Stimulated activated CD4-positive, alpha-beta T cell treated with anti-CD3 and anti-CD28 coated beads, Interleukin-15, amount 100 ng/mL, for 24 hours (primary cell): ENCODE measurements at regions not wholly inside any gene's neighbourhood (a gene's known extent, or its start where the extent isn't known, plus 50 kb on each side); places are given as distances from the start of the nearest gene placed in this dataset.

Experiments
- DNase-seq: peaks from one replicate; pipeline ENCODE4 v3.0.0-alpha.2; 2020

DNA sequence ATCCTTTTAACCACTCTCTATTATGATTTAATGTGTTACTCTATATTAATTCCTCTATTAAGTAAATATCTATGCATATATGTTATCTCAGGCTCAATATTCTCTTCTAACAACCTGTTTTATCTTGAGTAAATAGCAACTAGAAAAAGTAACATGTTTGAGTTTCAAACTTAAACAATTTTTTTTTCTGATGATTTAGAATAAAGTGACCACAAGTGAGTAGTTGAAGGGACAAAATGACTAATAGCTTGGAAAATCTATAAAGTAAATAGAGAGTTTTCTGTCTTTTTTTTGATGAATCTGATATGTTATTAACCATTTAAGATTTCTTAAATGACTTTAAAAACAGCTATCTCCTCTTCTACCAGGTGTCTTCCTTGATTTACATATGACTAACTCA, 483.8 kb downstream of the TFEC start:
- no peak for DNase-seq

DNA sequence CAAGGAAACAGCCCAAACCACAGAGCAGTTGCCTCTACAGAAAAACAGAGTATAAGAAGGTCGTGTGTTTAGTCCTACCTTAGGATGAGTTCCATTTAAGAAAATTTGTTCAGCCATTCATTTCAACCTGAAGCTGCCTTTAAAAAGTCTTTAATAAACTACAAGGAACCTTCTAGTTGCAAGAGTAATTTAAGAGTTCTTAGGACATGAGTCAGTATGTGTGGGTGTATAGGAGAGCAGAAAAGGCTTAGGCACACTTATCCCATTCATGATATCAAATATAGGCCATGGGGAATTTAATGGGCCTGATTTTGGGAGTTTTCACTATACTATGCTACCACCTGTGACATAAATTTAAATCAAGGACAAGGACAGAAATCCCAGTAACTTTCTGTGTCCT, 496.8 kb downstream of the TFEC start:
- DNase-seq = no peak

DNA sequence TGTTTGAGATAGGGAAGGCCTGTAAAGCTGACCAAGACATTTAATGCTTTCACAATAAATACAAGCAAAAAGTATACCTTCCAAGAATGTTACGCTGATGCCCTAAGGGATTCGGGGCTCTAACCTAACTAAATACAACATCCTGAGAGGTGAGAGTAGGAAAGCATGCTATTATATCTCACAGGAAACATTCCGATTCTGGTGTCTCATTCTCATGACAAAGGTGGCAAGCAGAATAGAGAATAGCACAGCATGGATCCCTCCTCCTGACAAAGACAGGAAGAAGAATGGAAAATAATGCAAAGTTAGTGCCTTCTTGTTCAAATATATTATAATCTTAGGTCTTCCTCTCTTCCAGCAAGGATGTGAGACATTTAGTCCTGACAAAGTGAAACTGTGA, 504.3 kb downstream of the TFEC start:
- no peak for DNase-seq

DNA sequence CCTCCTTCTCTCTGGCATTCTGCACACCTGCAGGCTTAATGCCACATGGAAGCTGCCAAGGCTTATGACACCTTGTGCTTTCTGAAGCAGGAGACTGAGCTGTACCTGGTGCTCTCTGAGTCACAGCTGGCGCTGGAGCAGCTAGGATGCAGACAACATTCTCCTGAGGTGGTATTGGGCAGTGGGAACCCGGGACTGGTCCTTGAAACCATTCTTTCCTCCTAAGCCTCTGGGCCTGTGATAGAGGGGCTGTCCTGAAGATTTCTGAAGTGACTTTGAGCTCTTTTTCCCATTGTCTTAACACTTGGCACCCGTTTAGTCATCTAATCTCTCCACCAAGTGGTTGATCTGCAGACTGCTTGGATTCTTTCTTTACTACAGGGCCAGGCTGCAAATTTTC, 508.4 kb downstream of the TFEC start:
- no peak for DNase-seq

DNA sequence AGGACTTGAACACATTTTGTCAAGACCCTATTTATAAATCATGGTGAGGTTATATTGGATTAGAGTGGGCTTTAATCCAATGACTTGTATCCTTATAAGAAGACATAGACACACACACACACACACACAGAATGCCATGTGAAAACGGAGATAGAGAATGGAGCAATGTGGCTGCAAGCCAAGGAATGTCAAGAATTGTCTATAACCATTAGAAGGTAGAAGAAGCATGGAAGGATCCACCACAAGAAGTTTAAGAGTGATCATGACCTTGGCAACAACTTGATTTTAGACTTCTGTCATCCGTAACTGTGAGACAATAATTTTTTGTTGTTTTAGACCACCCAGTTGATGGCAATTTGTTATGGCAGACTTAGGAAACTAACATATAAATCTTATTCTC, 514.2 kb downstream of the TFEC start:
- no peak for DNase-seq

DNA sequence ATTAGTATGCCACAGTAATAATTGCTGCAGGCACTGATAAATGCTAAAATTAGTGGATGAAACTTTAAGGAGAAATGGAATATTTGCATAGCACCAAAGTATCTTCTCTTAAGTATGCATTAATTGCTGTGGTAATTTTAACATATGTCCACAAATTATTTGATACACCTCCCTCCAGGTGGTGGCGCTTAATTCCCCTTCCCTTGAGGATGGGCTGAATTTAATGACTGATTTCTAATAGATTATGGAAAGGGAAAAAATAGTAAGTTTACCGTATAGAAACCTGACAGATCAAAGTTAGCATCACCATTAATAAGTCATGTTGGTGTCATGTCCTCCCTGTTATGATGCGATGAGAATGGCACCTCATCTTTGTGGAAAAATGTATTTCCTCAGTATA, 519.2 kb downstream of the TFEC start:
- no peak for DNase-seq

DNA sequence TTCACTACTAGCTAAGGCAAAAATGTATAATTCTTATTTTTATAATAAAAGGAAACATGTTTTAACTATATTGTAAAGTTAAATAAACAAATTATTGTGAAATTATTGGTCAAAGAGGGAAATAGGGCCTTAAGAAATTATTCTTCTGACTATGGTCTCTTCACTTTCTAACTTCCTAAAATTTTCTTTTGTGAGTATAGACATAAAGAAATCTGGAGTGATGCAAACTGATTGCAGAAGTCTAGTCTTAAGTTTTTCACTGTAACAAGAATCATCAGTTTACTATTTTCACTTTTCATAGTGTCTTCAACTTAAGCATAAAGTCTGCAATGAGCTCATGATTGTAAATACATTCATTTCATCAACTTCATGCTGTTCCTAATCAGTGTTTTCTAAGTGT, 525.4 kb downstream of the TFEC start:
- no peak for DNase-seq

DNA sequence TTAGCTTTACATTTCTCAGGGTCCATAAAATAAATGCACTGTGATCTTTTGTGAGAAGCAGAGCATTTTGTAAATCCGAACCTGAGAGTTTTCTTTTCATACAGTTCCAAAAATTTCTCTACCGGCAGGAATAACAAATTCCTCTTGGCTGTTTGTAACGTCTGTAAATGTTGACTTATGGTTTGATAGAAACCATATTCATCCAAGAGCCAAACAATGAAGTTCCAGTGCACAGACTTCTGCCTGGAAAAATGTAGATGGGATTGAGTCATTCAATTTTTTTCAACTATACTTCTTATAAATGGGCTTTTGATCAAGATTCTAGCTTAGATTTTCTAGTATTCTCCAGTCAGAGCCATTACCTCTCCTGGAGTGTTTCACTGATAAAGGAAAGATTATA, 530.6 kb downstream of the TFEC start:
- no peak for DNase-seq

DNA sequence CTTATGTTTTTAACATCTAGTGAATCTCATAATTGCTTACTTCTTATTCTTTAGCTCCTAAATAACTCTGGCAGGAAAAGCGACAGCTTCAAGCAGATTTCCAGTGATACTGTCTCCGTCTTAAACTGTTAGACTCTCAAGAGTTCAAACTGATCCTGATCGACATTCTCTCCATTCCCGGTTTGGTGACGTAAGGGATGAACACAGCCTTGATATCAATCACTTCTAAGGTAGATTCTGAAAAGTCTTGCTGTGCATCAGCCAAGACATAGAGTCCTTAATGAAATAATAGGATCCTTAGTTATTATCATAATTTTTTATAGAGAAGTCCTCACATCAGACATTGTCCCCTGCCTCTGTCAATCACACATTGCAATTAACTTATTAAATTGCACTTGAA, 534.6 kb downstream of the TFEC start:
- DNase-seq = no peak

DNA sequence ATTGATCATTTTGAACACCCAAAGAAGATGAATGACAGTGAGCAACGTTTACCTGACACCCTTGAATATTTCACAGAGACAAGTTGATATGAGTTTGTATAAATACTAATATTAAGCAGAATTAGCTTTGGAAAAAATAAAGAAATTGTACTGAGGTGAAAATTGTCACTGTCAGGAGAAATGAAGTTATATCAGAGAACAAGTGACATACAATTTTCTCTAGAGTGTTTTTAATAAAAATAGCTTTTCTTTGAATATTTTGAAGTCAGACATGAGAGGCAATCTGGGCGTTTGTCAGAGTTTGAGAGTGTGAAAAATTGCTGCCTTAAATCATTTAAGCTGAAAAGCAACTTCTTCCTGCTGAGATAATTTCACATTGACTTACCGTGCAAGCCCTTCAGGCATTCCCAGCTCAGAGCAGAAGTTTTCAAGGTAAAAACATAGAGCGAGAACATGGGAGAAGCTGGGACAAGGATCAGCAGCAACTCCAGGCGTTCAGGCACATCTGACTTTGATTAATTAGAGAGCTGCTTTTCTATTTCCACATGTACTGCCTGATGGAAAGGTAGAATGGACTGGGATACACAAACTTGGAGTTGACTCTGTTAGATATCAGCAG, 535.9 kb downstream of the TFEC start:
- DNase-seq = no peak

DNA sequence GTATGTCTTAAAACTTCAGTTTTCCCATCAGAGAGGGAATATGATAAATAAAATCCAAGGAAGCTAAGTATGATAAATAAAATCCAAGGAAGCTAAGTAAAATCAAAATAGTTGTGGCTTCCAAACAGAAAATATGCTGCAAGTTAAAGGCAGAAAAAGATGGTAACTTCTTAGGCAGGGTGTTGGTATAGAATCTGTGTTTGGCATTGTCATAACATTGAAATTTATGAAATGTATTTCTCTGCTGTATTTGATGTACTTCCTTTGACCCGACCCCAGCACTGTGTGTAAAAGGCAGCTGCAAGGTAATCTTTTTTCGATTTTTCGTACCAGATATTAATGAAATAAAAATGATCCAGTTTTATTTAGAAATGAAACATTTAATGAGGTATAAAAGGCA, 537.2 kb downstream of the TFEC start:
- DNase-seq = no peak

DNA sequence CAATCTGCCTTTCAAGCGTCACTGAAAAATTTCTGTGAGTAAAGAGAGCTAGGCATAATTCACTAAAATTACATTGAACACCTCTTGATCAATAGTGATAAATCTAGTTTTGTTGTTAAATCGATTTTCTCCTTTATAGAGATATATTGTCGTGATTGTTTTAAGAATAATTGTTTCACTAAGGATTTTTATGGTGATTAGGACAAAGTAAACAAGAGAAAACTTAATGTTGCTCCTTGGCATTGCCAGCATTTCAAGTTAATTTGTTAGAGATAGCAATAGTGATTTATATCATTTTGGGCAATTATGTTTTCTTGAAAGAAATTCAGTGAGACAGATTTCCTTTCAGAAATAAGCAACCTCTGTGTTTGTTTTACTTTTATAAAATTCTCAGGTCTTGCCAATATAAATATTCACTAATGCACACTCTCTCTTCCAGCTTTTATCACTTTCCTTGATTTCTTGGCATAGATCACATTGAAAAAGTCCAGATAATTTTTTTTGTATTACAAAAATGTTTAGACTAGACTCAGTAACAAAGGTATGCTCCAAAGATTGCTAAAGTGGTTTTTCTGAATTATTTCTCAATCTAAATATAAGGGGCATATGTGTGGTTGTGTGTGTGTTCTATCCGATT, 538.7 kb downstream of the TFEC start:
- DNase-seq = no peak

DNA sequence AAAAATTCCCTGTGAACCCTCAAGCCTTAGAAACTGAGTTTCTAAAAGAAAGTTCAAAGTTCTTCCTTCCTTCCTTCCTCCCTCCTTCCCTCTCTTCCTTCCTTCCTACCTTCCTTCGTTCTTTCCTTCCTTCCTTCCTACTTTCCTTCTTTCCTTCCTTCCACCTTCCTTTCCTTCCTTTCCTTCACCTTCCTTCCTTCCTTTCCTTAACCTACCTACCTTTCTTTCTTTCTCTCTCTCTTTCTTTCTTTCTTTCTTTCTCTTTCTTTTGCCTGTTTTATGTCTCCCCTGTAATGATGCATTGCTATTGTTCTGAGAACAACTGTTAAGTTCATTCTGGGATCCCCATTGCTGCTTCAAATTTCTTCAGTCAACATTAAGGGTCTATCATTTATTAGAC, 551.1 kb downstream of the TFEC start:
- no peak for DNase-seq

DNA sequence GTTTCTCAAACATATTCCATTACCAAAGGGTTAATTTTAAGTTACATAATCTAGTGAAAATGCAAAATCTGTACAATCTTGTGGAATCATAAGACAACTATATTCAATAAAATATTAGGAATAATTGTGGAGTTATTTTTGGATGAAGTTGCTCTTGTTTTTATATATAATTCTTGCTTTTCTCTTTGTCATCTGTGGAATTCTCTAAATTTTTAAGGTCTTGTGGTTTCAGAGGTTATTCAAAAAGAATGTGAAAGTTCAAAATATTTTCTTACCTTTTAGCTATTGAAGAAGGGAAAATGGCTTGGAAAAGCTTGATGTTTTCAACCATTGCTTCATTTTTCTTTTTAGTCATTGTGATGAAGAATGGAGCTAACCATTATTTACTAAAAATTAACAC, 552.1 kb downstream of the TFEC start:
- no peak for DNase-seq

DNA sequence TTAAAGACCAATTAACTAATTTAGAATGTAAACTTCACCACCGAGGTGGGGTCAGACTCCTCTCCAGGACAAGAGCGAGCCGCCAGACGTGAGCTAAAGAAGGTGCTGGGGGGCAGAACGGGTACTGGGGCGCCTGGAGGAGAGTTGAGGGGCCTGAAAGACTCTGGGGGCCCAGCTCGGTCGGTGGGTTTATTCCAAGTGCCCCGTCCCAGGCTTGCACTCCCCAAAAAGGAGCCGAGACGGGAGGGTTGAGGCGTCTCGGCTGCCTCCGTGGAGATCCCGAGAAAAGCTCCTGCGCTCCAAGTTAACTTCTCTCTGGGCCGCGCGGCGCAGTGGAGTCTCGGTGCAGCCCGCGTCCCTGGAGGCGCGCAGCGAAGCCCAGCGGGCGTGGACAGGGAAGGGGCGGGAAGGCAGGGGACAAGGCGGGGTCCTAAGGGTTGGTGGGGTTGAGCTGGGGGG, 553.3 kb downstream of the TFEC start:
- DNase-seq = peak; percentile 8

DNA sequence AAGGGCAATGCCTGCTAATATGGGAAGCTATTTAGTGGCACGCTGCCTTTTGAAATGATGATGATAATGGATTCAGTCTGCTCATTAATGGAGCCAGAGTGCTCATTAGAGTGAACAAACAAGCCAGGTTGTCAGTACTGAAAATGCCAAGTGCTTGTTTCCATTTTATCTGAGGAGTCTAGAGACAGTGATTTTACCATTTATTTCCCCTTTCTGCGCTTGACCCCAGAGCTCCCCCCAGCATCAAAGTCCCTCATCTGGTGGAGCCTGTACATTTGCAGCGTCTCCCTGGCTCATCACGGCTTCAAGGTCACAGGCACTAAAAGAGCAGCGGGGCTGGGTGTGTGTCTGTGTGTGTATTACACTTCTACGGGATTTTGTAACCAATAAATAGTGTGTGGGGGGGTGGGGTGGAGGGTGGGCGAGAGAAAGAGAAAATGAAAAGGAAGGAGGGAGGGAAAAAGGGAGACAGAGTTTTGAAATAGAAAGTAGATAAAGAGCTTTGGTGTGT, 553.8 kb downstream of the TFEC start:
- DNase-seq = no peak

DNA sequence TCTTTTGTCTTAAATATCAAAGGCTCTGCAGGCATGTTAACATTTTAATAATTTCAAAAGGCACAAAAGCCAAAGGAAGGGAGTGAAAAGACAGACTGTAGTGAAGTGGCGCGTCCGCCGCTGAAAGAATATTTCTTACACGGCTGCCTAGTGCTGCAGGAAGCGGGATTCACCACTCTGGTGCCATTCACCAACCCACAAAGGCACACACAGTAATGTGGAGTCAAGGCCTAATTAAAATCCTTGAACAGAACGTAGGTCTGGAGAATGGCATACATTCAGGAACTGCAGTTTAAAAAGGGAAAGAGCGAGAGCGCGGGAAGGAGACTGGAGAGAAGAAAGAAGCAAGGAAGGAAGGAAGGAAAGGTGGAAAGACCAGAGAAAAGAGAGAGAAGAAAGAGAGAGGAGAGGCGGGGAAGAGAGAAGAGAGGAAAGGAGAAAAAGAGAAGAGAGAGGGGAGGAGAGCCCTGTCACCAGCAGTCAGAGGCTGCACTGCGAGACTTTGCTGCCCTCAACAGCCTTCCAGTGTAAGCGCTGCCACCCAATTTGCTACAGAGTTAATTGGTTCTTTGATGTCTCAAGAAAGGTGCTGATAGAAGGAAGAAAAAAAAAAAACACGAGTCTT, 554.0 kb downstream of the MDFIC start:
- no peak for DNase-seq

DNA sequence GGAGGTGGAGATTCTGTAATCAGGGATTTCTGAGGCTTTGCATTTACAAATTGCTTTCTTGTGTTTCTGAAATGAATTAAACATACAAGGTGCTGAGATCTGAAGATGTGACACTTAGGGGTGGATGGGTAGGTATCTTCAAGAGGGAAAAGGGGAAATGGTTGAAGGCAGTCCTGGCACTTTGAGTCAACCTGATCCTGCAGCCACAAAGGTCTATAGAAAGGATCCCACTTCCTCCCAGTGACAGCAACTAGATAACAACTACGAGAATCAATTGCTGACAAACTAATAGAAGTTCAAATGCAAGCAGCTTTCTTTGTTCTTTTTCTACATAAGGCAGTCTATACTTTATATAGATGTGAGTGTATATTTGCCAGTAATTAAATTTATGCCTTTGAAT, 553.3 kb downstream of the MDFIC start:
- DNase-seq = no peak

DNA sequence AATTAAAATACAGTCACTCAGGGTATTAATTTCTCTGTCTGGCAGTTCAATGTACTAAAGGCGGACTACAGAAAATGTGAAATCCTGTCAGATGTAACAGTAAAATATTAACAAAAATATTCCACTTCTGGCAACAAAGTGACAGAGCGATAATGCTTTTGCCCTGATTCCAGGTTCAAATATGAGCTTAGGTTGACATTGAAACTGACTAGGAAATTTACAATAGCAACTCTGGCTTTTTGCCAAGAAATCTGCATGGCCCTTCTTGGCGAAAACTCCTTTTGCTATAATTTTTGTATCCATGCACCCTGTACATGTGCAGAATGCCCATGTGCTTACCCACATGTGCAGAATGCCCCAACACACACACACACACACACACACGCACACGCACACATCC, 552.2 kb downstream of the MDFIC start:
- no peak for DNase-seq

DNA sequence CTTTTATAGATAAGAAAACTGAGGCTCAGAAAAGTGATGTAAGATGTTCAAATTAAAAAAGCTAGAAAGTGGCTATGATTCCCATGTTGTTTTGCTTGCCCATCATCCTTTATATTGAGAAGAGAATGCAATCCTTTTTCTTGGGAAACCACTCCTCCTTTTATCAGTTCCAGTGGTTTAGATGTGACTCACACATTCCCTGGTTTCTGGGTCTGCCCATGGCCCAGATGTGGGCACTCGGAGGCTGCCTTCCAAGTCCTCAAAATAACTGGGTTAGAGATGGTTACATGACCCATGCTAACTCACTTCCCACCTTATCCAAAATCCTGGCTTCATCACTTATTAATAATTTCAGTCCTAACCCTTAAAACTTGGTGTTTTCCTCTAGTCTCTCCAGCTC, 550.0 kb downstream of the MDFIC start:
- no peak for DNase-seq

DNA sequence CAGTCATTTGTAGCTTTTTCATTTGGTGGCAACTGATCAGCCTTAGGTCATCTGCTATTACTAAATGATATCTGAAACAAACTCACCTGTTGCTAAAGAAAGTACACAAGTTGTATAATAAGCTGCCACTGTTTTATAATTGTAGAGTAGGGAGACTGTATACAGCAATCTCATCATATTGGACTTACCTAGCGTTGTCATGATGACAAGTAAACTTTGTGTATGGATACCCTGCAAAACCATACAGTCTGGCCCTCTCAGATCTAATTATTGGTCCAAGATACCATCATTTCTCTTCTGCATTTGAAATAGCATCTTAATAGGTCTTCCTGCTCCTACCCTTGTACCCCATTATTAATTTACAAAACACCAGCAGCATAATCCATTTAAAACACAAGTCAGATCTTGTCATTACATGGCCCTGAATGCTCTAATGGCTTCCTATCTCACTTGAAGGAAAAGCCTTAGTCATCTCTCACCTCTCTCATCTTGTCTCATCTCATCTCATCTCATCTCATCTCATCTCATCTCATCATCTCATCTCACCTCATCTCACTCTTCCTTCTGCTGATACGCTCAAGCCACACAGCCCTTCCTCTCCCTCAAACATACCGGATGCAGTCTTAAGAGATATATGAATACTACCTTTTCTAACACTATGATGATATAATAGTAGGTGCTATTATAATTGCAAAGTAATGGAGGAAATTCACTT, 540.6 kb downstream of the MDFIC start:
- no peak for DNase-seq

DNA sequence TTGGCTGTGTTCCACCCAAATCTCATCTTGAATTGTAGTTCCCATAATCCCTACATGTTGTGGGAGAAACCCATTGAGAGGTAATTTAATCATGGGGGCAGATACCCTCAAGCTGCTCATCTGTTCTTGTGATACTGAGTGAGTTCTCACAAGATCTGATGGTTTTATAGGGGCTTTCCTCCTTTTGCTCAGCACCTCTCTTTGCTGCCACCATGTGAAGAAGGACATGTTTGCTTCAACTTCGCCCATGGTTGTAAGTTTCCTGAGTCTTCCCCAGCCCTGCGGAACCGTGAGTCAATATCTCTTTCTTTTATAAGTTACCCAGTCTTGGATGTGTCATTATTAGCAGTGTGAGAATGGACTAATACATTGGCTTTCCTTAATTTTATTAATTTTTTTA, 527.8 kb downstream of the MDFIC start:
- DNase-seq = no peak

DNA sequence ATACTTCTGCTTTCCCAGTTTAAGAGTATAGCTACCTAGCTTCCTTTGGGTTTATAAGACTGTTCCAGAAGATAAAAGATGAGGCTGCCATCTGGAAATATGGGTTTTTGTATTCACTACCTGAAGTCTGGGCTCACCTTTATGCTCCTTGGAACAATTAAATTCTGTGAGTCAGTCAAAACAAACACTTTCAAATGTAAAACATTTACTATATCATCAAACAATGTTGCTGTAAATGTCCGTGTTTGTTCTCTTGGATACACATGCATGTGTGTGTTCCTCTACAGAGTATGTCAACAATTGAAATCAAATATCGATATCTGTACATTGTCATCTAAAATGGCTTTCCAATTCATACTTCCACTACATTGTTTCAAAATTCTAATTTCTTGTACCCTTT, 525.6 kb downstream of the MDFIC start:
- no peak for DNase-seq

DNA sequence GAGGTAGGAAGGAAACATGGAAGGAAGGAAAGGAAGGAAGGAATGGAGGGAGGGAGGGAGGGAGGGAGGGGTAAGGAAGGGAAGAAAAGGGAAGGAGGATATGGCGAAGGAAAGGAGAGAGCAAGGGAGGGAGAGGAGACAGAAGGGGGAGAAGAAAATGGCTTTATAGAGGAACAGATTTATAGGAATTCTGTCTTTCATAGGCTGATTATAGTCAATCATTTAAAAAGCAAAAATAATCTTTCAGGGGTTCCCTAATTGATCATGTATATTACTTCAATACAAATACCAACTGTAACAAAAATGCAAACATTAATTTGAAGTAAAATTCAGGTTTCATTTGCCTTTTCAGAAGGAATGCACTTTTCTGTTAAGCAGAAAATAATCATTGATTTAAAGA, 519.1 kb downstream of the MDFIC start:
- DNase-seq = no peak
